GM12878 (cell line): ENCODE measurements at regions not wholly inside any gene's neighbourhood (a gene's known extent, or its start where the extent isn't known, plus 50 kb on each side); places are given as distances from the start of the nearest gene placed in this dataset.

ENCODE experiments used
- CTCF ChIP-seq, 3 experiments: IDR thresholded peaks in 2 of 3; conservative IDR thresholded peaks in 1 of 3; 2 replicates each; pipeline ENCODE4 v1.5.1; 2011; ENCODE audit warnings: low read depth in 3 of 3, low read length in 3 of 3, mild to moderate bottlenecking in 3 of 3, control low read depth in 2 of 3, moderate library complexity in 2 of 3, inconsistent platforms in 1 of 3, mixed read lengths in 1 of 3; ENCODE audit not compliant: control insufficient read depth in 2 of 3, insufficient read depth in 1 of 3; ENCODE audit errors: extremely low read depth in 1 of 3
- EED ChIP-seq: sonication (generic); IDR thresholded peaks from 2 replicates; pipeline ENCODE4 v1.6.1; 2016; ENCODE audit warnings: antibody characterized with exemption, low read depth
- TAF1 ChIP-seq: IDR thresholded peaks from 2 replicates; pipeline ENCODE4 v1.6.1; 2011; ENCODE audit warnings: mild to moderate bottlenecking, low read depth, low read length, borderline replicate concordance

- TF ChIP-seq EED (no peak), CTCF (IDR thresholded peaks at IDR 0.05 in 2 of 3, conservative IDR thresholded peaks at IDR 0.05 in 1 of 3; ENCODE audit: control insufficient read depth in 2 of 3, extremely low read depth in 1 of 3, insufficient read depth in 1 of 3, low read depth in 3 of 3, low read length in 3 of 3) (no peak), TAF1 (no peak)
Measured at GRCh38 chr3:160053048-160053391, 64.4 kb downstream of the IL12A start.
